ENCODE measurements at regions not wholly inside any gene's neighbourhood (a gene's known extent, or its start where the extent isn't known, plus 50 kb on each side); places are given as distances from the start of the nearest gene placed in this dataset.
"Not testable (repeated sequence)": the region's sequence is repeated elsewhere in the genome, so short reads cannot be mapped to it uniquely, and the experiment has no call there.

DNA sequence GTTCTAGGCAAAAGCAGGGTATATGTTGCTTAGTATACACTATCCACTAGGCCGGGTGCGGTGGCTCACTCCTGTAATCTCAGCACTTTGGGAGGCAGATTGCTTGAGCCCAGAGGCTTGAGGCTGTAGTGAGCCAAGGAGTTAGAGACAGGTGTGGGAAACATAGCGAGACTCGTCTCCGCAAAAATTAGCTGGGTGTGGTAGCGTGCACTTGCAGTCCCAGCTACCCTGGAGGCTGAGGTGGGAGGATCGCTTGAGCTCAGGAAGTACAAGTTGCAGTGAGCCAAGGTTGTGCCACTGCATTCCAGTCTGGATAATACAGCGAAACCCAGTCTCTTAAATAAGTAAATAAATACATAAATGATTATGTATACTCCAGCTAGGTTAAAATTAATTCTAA, 245.3 kb downstream of the GOLGA6L6 start:
- TF ChIP-seq, protein P1, sequence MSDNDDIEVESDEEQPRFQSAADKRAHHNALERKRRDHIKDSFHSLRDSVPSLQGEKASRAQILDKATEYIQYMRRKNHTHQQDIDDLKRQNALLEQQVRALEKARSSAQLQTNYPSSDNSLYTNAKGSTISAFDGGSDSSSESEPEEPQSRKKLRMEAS (IDR thresholded peaks at IDR 0.05): not testable (repeated sequence)
- not testable (repeated sequence) for TF ChIP-seq CTCF (IDR thresholded peaks at IDR 0.05; ENCODE audit: low read depth, low read length, missing input control); RAD21 (IDR thresholded peaks at IDR 0.05); YY1 (IDR thresholded peaks at IDR 0.05); SP1 (IDR thresholded peaks at IDR 0.05); GABPA (IDR thresholded peaks at IDR 0.05 in 1 of 2, conservative IDR thresholded peaks at IDR 0.05 in 1 of 2); JUND (IDR thresholded peaks at IDR 0.05); FOXA2 (IDR thresholded peaks at IDR 0.05); EGR1 (IDR thresholded peaks at IDR 0.05; ENCODE audit: low read depth in 2 of 2); HNF4G (IDR thresholded peaks at IDR 0.05); TAF1 (conservative IDR thresholded peaks at IDR 0.05)
- TF ChIP-seq, protein P2, sequence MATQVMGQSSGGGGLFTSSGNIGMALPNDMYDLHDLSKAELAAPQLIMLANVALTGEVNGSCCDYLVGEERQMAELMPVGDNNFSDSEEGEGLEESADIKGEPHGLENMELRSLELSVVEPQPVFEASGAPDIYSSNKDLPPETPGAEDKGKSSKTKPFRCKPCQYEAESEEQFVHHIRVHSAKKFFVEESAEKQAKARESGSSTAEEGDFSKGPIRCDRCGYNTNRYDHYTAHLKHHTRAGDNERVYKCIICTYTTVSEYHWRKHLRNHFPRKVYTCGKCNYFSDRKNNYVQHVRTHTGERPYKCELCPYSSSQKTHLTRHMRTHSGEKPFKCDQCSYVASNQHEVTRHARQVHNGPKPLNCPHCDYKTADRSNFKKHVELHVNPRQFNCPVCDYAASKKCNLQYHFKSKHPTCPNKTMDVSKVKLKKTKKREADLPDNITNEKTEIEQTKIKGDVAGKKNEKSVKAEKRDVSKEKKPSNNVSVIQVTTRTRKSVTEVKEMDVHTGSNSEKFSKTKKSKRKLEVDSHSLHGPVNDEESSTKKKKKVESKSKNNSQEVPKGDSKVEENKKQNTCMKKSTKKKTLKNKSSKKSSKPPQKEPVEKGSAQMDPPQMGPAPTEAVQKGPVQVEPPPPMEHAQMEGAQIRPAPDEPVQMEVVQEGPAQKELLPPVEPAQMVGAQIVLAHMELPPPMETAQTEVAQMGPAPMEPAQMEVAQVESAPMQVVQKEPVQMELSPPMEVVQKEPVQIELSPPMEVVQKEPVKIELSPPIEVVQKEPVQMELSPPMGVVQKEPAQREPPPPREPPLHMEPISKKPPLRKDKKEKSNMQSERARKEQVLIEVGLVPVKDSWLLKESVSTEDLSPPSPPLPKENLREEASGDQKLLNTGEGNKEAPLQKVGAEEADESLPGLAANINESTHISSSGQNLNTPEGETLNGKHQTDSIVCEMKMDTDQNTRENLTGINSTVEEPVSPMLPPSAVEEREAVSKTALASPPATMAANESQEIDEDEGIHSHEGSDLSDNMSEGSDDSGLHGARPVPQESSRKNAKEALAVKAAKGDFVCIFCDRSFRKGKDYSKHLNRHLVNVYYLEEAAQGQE (IDR thresholded peaks at IDR 0.05): not testable (repeated sequence)

Data from liver (tissue), 3 donors.